H1 (cell line): ENCODE measurements at regions not wholly inside any gene's neighbourhood (a gene's known extent, or its start where the extent isn't known, plus 50 kb on each side); places are given as distances from the start of the nearest gene placed in this dataset.

ENCODE experiments used
- CTCF ChIA-PET: fragments of 300-600 bp; sonication (Branson Sonifier 250); formaldehyde crosslinking; loops from one replicate; lab custom pipeline; 2021; ENCODE audit not compliant: partially characterized antibody; lab: Charles Lee
- POLR2A ChIA-PET: fragments of 300-600 bp; sonication (Branson Sonifier 250); formaldehyde crosslinking; loops from one replicate; lab custom pipeline; 2021; ENCODE audit warnings: inconsistent platforms; ENCODE audit not compliant: partially characterized antibody; lab: Charles Lee
- DNase-seq, 2 experiments: peaks; one replicate each; pipeline versions ENCODE4 v3.0.0 to v3.0.0-alpha.2; 2010 to 2022; ENCODE audit warnings: low spot score in 2 of 2, low read depth in 1 of 2, mixed read lengths in 1 of 2
- FAIRE-seq: peaks from 2 replicates; lab custom pipeline; 2011; peaks lifted over from hg19 to GRCh38; lab: Jason Lieb, UNC
- H2AFZ ChIP-seq: 2 replicates; pipeline ENCODE4 v1.8.1; 2012; ENCODE audit warnings: low read length, inconsistent platforms
- H2AK5ac ChIP-seq: 2 replicates; pipeline ENCODE4 v1.6.1; 2013; ENCODE audit warnings: low read depth, low read length
- H2BK120ac ChIP-seq: replicated peaks from 2 replicates; pipeline ENCODE3; 2013; ENCODE audit warnings: low read depth, low read length, inconsistent platforms
- H2BK12ac ChIP-seq: 2 replicates; pipeline ENCODE4 v1.6.1; 2013; ENCODE audit warnings: low read depth, low read length
- H2BK15ac ChIP-seq: 2 replicates; pipeline ENCODE4 v1.6.1; 2013; ENCODE audit warnings: low read length
- H2BK20ac ChIP-seq: 2 replicates; pipeline ENCODE4 v1.6.1; 2013; ENCODE audit warnings: low read length
- H2BK5ac ChIP-seq: 2 replicates; pipeline ENCODE4 v1.6.1; 2013; ENCODE audit warnings: low read depth, low read length
- H3K14ac ChIP-seq: 2 replicates; pipeline ENCODE4 v1.6.1; 2013; ENCODE audit warnings: inconsistent platforms; ENCODE audit not compliant: insufficient read length
- H3K18ac ChIP-seq: 2 replicates; pipeline ENCODE4 v1.6.1; 2013; ENCODE audit warnings: low read length; ENCODE audit errors: extremely low read depth
- H3K23ac ChIP-seq: 2 replicates; pipeline ENCODE4 v1.6.1; 2013; ENCODE audit warnings: inconsistent platforms; ENCODE audit not compliant: insufficient read length
- H3K23me2 ChIP-seq: 2 replicates; pipeline ENCODE4 v1.6.1; 2013; ENCODE audit warnings: low read depth, low read length
- H3K27ac ChIP-seq: 2 replicates; pipeline ENCODE4 v1.6.1; 2011; ENCODE audit warnings: low read depth, low read length, inconsistent platforms
- H3K27me3 ChIP-seq, 4 experiments: replicated peaks in 1 of 4; 1 replicate in 1 of 4; 2 replicates in 3 of 4; pipeline versions ENCODE4 v1.6.1 to v1.8.1; 2011 to 2013; ENCODE audit warnings: low read length in 3 of 4, mild to moderate bottlenecking in 3 of 4, inconsistent platforms in 2 of 4, mixed read lengths in 2 of 4, moderate library complexity in 1 of 4; ENCODE audit not compliant: control insufficient read depth in 3 of 4, insufficient read depth in 3 of 4; ENCODE audit errors: extremely low read depth in 1 of 4
- H3K36me3 ChIP-seq, 4 experiments: 2 replicates each; pipeline versions ENCODE4 v1.6.1 to v1.8.1; 2011 to 2013; ENCODE audit warnings: mild to moderate bottlenecking in 4 of 4, low read length in 3 of 4, moderate library complexity in 2 of 4, control low read depth in 1 of 4, inconsistent platforms in 1 of 4; ENCODE audit not compliant: insufficient read depth in 4 of 4, control insufficient read depth in 2 of 4
- H3K4ac ChIP-seq: replicated peaks from 2 replicates; pipeline ENCODE3; 2013; ENCODE audit warnings: low read length, low read depth, mixed read lengths, inconsistent platforms; ENCODE audit not compliant: insufficient read length
- H3K4me1 ChIP-seq, 4 experiments: replicated peaks in 1 of 4; 1 replicate in 1 of 4; 2 replicates in 3 of 4; pipeline versions ENCODE4 v1.6.1 to v1.8.1; 2011 to 2013; ENCODE audit warnings: low read length in 3 of 4, inconsistent platforms in 2 of 4, mixed read lengths in 1 of 4; ENCODE audit not compliant: insufficient read depth in 4 of 4, control insufficient read depth in 3 of 4
- H3K4me2 ChIP-seq, 2 experiments: 2 replicates each; pipeline versions ENCODE4 v1.6.1 to v1.8.1; 2011 to 2013; ENCODE audit warnings: low read depth in 2 of 2, low read length in 2 of 2, control low read depth in 1 of 2, inconsistent platforms in 1 of 2, mild to moderate bottlenecking in 1 of 2; ENCODE audit not compliant: insufficient read depth in 1 of 2
- H3K4me3 ChIP-seq, 4 experiments: fragments of 200-600, 300-600 bp in 1 of 4; sonication (generic), shearing (Covaris generic), sonication (Bioruptor Twin) in 1 of 4; 2 replicates each; pipeline versions ENCODE4 v1.5.1 to v1.8.1; 2011 to 2016; ENCODE audit warnings: low read length in 4 of 4, low read depth in 3 of 4, control low read depth in 2 of 4, inconsistent platforms in 2 of 4, mild to moderate bottlenecking in 2 of 4, mixed read lengths in 1 of 4, moderate library complexity in 1 of 4; ENCODE audit not compliant: insufficient read depth in 2 of 4; ENCODE audit errors: extremely low read depth in 1 of 4
- H3K56ac ChIP-seq: replicated peaks from 2 replicates; pipeline ENCODE3; 2013; ENCODE audit warnings: low read depth, mild to moderate bottlenecking, mixed read lengths, low read length, inconsistent platforms; ENCODE audit not compliant: insufficient read length
- H3K79me1 ChIP-seq: 2 replicates; pipeline ENCODE4 v1.6.1; 2013; ENCODE audit warnings: low read depth, low read length, control low read depth
- H3K79me2 ChIP-seq, 2 experiments: 2 replicates each; pipeline versions ENCODE4 v1.6.1 to v1.8.1; 2012 to 2013; ENCODE audit warnings: low read length in 2 of 2, mild to moderate bottlenecking in 2 of 2, inconsistent platforms in 1 of 2; ENCODE audit not compliant: insufficient read depth in 2 of 2, control insufficient read depth in 1 of 2
- H3K9ac ChIP-seq, 4 experiments: replicated peaks in 1 of 4; 1 replicate in 1 of 4; 2 replicates in 3 of 4; pipeline versions ENCODE4 v1.6.1 to v1.8.1; 2011 to 2013; ENCODE audit warnings: low read depth in 3 of 4, low read length in 3 of 4, control low read depth in 2 of 4, mild to moderate bottlenecking in 2 of 4, moderate library complexity in 2 of 4, inconsistent platforms in 1 of 4; ENCODE audit errors: extremely low read depth in 1 of 4
- H3K9me3 ChIP-seq, 2 experiments: 2 replicates each; pipeline versions ENCODE4 v1.6.1 to v1.8.1; 2012 to 2013; ENCODE audit warnings: mild to moderate bottlenecking in 2 of 2, moderate library complexity in 2 of 2, control low read depth in 1 of 2, inconsistent platforms in 1 of 2, low read depth in 1 of 2, low read length in 1 of 2, mixed read lengths in 1 of 2; ENCODE audit not compliant: insufficient read depth in 2 of 2
- H4K20me1 ChIP-seq, 2 experiments: replicated peaks in 1 of 2; 2 replicates each; pipeline versions ENCODE3 to v1.8.1; 2011 to 2013; ENCODE audit warnings: inconsistent platforms in 2 of 2, low read length in 2 of 2, mild to moderate bottlenecking in 1 of 2; ENCODE audit not compliant: insufficient read depth in 2 of 2, control insufficient read depth in 1 of 2
- H4K5ac ChIP-seq: 2 replicates; pipeline ENCODE4 v1.6.1; 2013; ENCODE audit warnings: low read length, low read depth, mixed read lengths, inconsistent platforms; ENCODE audit not compliant: insufficient read length
- H4K8ac ChIP-seq: 2 replicates; pipeline ENCODE4 v1.8.0; 2013; ENCODE audit warnings: mild to moderate bottlenecking, moderate library complexity, low read length, inconsistent platforms; ENCODE audit not compliant: insufficient read depth; ENCODE audit errors: extremely low read depth
- H4K91ac ChIP-seq: replicated peaks from 2 replicates; pipeline ENCODE3; 2013; ENCODE audit warnings: low read length, mixed read lengths, inconsistent platforms; ENCODE audit not compliant: insufficient read length
- CTCF ChIP-seq, 3 experiments: IDR thresholded peaks; 1 replicate in 2 of 3; 2 replicates in 1 of 3; pipeline versions ENCODE4 v1.5.1 to v1.6.1; 2011; ENCODE audit warnings: low read length in 3 of 3, mild to moderate bottlenecking in 3 of 3, inconsistent platforms in 2 of 3, low read depth in 1 of 3, moderate library complexity in 1 of 3; ENCODE audit not compliant: insufficient read depth in 1 of 3; ENCODE audit errors: control extremely low read depth in 1 of 3
- FOSL1 ChIP-seq: IDR thresholded peaks from 2 replicates; pipeline ENCODE4 v1.6.1; 2011; ENCODE audit warnings: mild to moderate bottlenecking, low read depth, low read length, moderate library complexity; ENCODE audit not compliant: insufficient read depth
- POLR2A ChIP-seq, 2 experiments: IDR thresholded peaks; 1 replicate in 1 of 2; 2 replicates in 1 of 2; pipeline ENCODE4 v1.6.1; 2011; ENCODE audit warnings: low read depth in 2 of 2, low read length in 2 of 2, mild to moderate bottlenecking in 2 of 2; ENCODE audit errors: control extremely low read depth in 1 of 2
- POLR2AphosphoS5 ChIP-seq: IDR thresholded peaks from 2 replicates; pipeline ENCODE4 v1.6.1; 2011; ENCODE audit warnings: low read depth, low read length
- POU5F1 ChIP-seq: IDR thresholded peaks from 2 replicates; pipeline ENCODE4 v1.6.1; 2011; ENCODE audit warnings: low read depth, mild to moderate bottlenecking, low read length, moderate library complexity
- RBBP5 ChIP-seq: IDR thresholded peaks from 2 replicates; pipeline ENCODE4 v1.7.1; 2012; ENCODE audit warnings: low read depth, mild to moderate bottlenecking, inconsistent platforms, low read length, moderate library complexity, borderline replicate concordance
- SIN3A ChIP-seq, 2 experiments: IDR thresholded peaks in 1 of 2; conservative IDR thresholded peaks in 1 of 2; 2 replicates each; pipeline ENCODE4 v1.6.1; 2011 to 2012; ENCODE audit warnings: low read length in 2 of 2, improper control_type of control experiment in 1 of 2, low read depth in 1 of 2, mild to moderate bottlenecking in 1 of 2
- TBP ChIP-seq: IDR thresholded peaks from 2 replicates; pipeline ENCODE4 v1.6.1; 2011; ENCODE audit warnings: low read depth, low read length, improper control_type of control experiment
- TCF12 ChIP-seq: IDR thresholded peaks from 2 replicates; pipeline ENCODE4 v1.6.1; 2011; ENCODE audit warnings: low read depth, mild to moderate bottlenecking, low read length
- WGBS, 2 experiments: shearing (Covaris generic) in 1 of 2; methylation state at CpG; one replicate each; pipeline versions ENCODE4 v1.1.6 to v1.1.7; 2013 to 2015; ENCODE audit warnings: low lambda C conversion rate in 2 of 2, mixed read lengths in 2 of 2, inconsistent platforms in 1 of 2, low coverage in 1 of 2, missing lambda C conversion rate in 1 of 2; ENCODE audit not compliant: insufficient replicate concordance in 2 of 2, insufficient coverage in 1 of 2, insufficient read length in 1 of 2; ENCODE audit errors: extremely low coverage in 1 of 2, missing lambda C conversion rate in 1 of 2; 5-methylcytosine and 5-hydroxymethylcytosine counted together

DNA sequence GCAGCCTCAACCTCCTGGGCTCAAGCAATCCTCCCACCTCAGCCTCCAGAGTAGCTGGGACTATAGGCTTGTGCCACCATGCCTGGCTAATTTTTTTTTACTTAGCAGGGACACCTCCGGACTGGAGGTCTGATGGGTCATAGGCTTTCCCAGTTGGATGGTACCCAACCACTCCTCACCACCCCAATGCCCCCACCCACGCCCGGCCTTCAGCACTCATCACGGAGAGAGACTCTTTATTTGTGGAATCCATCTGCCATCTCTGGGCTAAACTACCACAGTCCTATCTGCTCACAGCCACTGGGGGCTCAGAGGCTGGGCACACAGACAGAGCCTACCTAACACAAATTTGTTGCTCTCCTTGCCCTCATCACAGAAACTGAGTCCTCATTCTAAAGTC lies 58.3 kb upstream of the STXBP1 start:
- H2AFZ ChIP-seq, result no peak overlapping the region
- H3K23ac ChIP-seq, result no peak overlapping the region
- DNase-seq (no peak), FAIRE-seq (no peak)
- H3K14ac ChIP-seq, result no peak overlapping the region
- H3K36me3 ChIP-seq, result no peaks in the 10 kb centered on the region
- no peaks in the 10 kb centered on the region for H3K23me2 ChIP-seq
- no peak overlapping the region for H3K56ac ChIP-seq
- CTCF ChIA-PET, result interaction anchor here (1.7 to 3.4 kb wide), 6 partner anchors 14 to 50 kb away, joined by 5 to 19 read pairs (median 12); no protein-coding TSS in a partner anchor
- no peak overlapping the region for H3K4me3 ChIP-seq
- POLR2A ChIA-PET, result interaction anchor here (0.6 to 2.7 kb wide), 3 partner anchors 9 to 88 kb away, joined by 3 to 11 read pairs (median 4); a partner anchor contains a TSS
- peaks cover 2 to 23% of the 10 kb centered on the region in 2 experiments for H4K20me1 ChIP-seq
- H2BK12ac ChIP-seq, result no peak overlapping the region
- H3K27ac ChIP-seq, result no peak overlapping the region
- no peak overlapping the region for H3K4me2 ChIP-seq
- peaks cover 20% of the 10 kb centered on the region for H3K79me1 ChIP-seq
- no peak overlapping the region for H2AK5ac ChIP-seq
- TF ChIP-seq POLR2AphosphoS5, result no peak
- TF ChIP-seq FOSL1, result no peak
- no peak for TF ChIP-seq TCF12
- TF ChIP-seq SIN3A (conservative IDR thresholded peaks at IDR 0.05 in 1 of 2, IDR thresholded peaks at IDR 0.05 in 1 of 2; ENCODE audit: low read depth in 1 of 2, low read length in 2 of 2), result no peak
- TF ChIP-seq TBP, result no peak
- no peak for TF ChIP-seq POU5F1
- no peak for TF ChIP-seq CTCF (IDR thresholded peaks at IDR 0.05; ENCODE audit: control extremely low read depth in 1 of 3, insufficient read depth in 1 of 3, low read depth in 1 of 3, low read length in 3 of 3)
- no peak for TF ChIP-seq RBBP5
- no peak for TF ChIP-seq POLR2A (IDR thresholded peaks at IDR 0.05; ENCODE audit: control extremely low read depth in 1 of 2, low read depth in 2 of 2, low read length in 2 of 2)
- TF ChIP-seq, all 59 proteins: peak for 0
- no peak overlapping the region for H4K91ac ChIP-seq
- peaks cover 0 to 19% (median 12%) of the 10 kb centered on the region in 4 experiments; a peak in 6 of 7 replicates for H3K4me1 ChIP-seq
- H2BK20ac ChIP-seq, result no peak overlapping the region
- no peaks in the 10 kb centered on the region for H3K27me3 ChIP-seq
- peaks cover 0 to 28% of the 10 kb centered on the region in 2 experiments; a peak in 1 of 4 replicates for H3K79me2 ChIP-seq
- H2BK15ac ChIP-seq, result no peak overlapping the region
- no peaks in the 10 kb centered on the region for H3K9me3 ChIP-seq
- no peak overlapping the region for H4K5ac ChIP-seq
- no peak overlapping the region for H3K18ac ChIP-seq
- no peak overlapping the region for H2BK5ac ChIP-seq
- H4K8ac ChIP-seq, result no peak overlapping the region
- H2BK120ac ChIP-seq, result no peak overlapping the region
- no peak overlapping the region for H3K9ac ChIP-seq
- WGBS, 2 experiments, result 98% methylated on average over 4 of the region's 4 CpGs; no CpG with 5 or more reads in 1 of the 2 experiments
- no peak overlapping the region for H3K4ac ChIP-seq
